Fibroblast of upper back skin (primary cell): ENCODE measurements at regions not wholly inside any gene's neighbourhood (a gene's known extent, or its start where the extent isn't known, plus 50 kb on each side); places are given as distances from the start of the nearest gene placed in this dataset.
A peak's percentile ranks its signal among the peaks of the same experiment; 100 is the strongest.
"Not testable (repeated sequence)": the region's sequence is repeated elsewhere in the genome, so short reads cannot be mapped to it uniquely, and the experiment has no call there.

Experiments used
- DNase-seq: peaks from one replicate; pipeline ENCODE4 v3.0.0-alpha.2; 2013

DNA sequence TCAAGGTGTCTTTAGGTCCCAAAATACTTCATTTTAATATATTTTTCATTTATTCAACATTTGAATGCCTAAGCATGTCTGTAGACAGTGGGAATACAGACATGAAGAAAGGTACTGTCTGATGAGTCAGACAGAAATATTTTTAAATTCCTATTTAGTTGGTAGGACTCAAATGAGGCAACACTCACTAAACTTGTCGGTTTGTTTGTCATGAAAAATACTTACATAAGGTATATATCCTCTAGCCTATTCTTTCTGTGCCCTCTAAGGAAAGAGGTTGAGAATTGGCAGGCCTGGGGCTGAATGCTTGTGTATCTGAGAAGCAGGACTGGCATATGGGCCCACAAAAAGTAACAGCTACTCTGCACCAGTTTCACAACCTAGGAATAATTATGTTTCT is 423.6 kb upstream of the MDFIC2 start:
- peak; percentile 59 for DNase-seq

DNA sequence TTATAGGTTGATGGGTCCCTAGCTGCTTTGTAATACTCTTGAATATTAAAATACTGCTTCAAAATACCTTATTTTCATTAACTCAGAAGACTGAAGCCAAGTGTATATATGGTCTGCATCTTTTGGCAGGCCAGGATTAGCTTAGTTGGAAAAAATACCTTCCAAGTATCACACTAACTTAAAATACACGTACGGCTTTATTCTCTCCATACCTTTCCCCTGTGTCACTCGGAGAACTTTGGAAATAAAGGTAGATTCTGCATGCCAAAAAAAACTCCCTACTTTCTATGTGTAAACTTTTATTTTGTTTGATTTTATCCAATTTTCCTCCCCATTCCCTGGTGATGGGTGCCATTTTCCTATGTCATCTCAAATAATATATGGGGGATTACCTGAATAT is 422.3 kb upstream of the MDFIC2 start:
- DNase-seq: no peak

DNA sequence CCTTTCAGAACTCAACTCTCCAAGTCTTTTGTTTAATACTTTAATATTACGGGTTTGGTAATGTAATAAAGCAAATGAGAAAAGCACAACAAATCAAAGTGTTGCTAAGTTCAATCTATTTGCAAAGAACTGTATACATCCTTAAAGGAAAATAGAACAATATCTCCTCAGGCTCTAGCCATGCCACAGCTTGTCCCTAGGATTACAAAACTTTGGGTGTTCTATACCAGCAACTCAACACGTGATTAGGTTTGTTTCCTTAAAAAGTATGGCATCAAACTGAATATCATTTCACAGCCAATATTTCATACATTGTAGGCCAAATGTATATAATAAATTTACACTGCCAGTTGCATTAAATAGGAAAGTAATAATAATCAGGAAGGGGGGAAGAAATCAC is 418.6 kb upstream of the MDFIC2 start:
- no peak for DNase-seq

DNA sequence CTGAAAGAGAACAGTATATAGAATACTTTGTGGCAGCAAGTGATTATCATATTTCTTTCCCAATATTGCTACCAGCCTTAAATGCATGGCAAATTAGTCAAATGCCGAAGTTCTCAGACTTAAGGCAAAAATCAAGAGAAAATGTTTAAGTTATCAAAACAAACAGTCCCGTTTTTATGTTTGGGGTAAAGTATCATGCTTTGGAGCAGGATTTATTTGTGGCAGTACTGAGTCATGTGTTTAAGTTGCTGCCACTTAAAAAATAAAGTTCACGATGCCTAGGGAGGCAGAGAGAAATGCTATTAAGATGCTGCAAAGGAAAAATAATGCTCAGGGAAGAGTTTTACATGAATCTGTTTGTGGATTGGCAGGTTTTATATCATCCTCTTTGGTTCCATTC is 417.4 kb upstream of the MDFIC2 start:
- no peak for DNase-seq

DNA sequence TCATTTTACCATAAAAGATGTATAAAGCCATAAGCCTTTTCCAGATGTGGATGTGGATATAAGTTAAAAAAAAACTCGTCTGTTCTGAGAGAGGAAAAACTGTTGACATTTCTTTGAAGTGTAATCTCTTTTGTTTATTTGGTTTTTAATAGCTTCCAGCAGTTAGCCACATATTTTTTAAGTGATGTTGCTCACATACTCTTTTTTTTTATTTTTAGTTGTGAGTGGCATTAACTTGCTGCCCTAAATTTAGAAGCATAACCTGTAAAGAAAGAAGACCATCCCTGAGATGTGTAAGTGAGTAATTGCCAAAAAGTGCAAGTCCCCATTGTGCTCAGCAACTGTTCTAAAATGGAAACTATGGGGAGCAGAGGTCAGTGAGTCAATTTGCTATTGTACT is 415.9 kb upstream of the MDFIC2 start:
- peak; percentile 32 for DNase-seq

DNA sequence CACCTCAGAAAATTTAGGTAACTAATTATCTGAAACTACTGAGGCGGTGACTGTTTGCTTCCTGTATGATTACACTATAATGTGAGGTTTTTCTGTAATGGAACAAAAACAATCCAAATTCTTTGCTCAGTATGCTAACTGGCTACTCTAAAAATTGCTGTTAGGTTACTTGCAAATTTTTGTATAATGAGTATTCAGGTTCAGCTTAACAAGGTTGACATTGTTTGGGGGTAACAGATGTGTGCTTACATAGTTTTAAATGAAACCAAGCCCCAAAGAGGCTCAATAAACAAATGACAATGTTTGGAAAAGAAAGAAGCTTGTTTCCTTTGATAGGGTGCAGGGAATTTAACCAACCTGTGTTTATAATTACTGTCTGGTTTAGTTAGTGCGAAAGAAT is 414.5 kb upstream of the MDFIC2 start:
- DNase-seq: peak; percentile 58

DNA sequence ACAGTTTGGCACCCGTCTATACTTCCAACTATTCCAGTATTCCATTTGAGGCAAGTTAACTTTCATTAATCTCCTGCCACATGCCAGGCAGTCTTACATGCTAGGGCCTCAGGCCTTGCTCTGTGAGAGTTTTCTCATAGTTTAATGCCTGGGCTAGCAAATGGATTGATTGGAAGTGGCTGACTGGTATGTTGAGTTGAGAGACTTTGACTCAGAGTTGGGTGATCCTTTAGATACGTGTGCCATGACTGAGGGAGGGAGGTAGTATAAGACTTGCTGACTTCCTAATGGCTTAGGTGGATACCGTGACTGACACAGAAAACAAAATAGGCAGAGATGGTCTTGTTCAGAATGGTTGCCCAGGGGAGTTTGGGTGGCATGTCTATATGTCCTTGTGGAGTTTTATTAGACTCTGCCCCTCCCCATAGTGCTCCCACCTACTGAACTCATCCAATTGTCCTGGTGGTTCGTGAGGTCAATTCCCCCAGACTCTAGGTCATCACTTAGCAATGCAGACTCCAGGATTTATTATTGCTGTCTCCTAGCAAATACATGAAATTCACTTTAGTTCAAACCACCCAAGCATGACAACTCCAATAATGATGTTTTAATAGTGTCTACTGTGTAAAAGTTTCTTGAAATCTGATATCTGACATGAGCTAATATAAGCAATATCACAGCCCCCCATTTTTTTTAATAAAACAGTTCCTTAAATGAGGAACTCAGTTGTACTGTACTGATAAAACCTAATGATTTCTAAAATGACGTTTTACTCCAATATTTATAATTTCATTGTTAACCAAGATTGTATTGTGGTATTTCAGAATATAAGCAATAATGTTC is 413.9 kb upstream of the MDFIC2 start:
- DNase-seq: peak; percentile 35

DNA sequence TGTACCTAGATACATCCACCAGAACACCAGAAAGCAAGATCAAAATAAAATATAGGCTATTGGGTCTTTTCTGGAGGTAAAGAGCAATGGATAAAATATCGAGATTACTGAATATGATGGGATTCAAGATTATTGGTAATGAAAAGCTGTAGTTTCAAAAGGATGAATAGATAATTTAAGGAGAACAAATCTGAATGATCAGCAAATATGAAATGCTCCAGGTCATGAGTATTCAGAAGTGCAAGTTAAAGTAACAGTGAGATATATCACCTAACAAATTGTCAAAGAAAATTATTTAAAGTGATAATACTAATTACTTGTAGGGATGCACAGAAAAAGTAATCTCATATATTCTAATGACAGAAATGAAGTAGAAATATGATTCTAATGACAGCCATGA is 409.6 kb upstream of the MDFIC2 start:
- DNase-seq: no peak

DNA sequence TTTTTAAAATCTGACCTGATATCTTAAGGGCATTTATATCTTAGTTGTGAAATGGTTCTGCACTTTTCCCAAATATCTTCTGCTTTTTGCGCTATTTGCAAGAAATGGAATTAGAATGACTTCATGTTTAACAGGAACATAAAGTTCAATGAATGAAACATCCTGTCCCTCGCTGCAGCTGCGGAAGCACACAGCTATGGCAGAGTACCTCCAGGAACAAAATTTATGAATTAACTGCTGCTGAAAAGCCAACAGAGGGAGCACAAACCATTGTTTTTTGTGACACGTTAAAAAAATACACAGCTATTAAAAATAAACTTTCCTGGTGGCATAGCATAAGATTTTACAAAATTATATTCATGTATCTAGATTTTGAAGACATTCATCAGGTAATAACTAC is 404.4 kb upstream of the MDFIC2 start:
- peak; percentile 59 for DNase-seq

DNA sequence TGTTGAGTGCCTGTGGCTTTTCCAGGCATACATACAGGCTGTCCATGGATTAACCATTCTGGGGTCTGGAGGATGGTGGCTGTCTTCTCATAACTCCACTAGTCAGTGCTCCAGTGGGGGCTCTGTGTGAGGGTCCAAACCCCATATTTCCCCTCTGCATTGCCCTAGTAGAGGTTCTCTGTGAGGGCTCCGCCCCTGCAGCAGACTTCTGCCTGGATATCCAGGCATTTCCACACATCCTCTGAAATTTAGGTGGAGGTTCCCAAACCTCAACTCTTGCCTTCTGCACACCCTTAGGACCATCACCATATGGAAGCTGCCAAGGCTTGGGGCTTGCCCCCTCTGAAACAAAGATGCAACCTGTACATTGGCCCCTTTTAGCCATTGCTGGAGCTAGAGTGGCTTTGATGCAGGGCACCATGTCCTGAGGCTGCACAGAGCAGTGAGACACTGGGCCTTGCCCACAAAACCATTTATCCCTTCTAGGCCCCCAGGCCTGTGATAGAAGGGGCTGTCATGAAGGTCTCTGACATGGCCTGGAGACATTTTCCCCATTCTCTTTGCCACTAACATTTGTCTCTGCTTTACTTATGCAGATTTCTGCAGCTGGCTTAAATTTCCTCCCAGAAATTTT is 400.1 kb upstream of the MDFIC2 start:
- DNase-seq: no peak

DNA sequence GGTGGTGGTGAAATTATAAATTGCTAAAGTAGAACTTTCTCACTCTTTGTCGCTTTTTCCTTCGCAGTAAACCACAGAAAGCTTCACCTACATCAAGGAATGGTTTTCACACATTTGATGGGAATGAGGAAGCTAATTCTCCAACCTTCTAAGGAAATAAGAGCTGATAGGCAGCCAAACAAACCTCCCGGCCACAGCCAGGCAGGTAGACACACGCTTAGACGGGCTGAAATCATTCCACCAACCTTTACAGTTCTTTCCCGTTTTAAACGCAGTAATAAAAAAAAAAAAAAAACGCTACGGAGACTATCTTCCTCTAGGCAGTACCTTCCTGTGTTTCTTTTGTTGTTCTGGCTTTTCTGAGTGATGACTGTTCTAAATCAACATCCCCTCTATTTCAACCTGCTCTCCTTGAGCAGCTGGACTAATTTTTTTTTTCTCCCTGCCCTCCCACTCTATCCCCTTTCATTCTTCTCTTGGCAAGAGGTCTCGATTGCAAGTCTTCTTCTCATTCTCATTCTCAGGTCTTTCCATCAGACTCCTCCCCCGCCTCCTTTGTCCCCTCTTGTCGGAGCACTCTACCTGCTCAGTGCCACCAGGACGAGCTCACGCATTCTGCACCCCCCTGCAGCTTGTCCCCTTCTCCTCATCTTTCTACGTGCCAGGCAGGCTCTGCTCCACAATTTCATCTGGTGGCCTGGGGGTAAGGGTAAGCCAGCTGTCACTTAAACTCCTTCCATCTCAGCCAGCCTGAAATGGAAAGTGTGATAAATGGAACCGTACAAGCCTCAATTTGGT is 391.1 kb upstream of the MDFIC2 start:
- DNase-seq: no peak

DNA sequence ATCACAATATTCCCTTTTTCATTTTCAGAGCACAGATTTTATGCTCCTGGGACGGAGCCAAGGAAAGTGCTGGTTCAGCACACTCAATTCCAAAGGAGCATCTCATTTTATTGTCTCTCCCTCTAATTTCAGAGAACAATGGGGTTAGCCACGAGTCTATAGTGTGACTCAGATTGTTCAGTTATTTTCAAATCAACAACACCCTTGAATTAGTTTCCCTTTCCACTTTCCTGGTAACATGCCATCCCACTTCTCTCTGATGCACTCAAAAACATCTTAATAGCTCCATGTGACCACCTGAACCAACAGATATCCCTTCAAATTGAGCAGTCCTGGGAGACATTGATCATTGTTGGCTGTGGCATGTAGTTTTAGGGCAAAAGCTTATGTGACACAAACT is 389.7 kb upstream of the MDFIC2 start:
- no peak for DNase-seq

DNA sequence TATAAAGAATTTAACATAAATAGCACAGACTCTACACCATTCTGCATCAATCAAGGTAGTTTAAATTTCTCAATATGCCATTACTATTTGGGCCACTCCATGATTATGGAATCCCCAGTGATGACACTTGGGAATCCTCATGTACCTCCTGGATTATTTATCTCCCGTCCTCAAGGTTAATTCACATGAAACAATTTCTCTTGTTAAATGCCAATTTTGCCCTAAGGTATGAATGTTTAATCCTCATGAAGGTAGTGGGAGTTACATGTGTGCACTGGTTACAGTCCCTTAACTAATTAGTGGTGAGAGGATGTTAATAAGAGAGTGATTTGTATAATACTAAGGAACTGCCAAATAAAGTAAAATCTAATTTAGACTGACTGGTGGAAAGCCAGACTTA is 372.3 kb upstream of the MDFIC2 start:
- peak; percentile 13 for DNase-seq

DNA sequence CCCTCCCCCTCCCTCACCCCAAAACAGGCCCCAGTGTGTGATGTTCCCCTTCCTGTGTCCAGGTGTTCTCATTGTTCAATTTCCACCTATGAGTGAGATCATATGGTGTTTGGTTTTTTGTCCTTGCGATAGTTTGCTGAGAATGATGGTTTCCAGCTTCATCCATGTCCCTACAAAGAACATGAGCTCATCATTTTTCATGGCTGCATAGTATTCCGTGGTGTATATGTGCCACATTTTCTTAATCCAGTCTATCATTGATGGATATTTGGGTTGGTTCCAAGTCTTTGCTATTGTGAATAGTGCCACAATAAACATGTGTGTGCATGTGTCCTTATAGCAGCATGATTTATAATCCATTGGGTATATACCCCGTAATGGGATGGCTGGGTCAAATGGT is 363.4 kb upstream of the MDFIC2 start:
- not testable (repeated sequence) for DNase-seq

DNA sequence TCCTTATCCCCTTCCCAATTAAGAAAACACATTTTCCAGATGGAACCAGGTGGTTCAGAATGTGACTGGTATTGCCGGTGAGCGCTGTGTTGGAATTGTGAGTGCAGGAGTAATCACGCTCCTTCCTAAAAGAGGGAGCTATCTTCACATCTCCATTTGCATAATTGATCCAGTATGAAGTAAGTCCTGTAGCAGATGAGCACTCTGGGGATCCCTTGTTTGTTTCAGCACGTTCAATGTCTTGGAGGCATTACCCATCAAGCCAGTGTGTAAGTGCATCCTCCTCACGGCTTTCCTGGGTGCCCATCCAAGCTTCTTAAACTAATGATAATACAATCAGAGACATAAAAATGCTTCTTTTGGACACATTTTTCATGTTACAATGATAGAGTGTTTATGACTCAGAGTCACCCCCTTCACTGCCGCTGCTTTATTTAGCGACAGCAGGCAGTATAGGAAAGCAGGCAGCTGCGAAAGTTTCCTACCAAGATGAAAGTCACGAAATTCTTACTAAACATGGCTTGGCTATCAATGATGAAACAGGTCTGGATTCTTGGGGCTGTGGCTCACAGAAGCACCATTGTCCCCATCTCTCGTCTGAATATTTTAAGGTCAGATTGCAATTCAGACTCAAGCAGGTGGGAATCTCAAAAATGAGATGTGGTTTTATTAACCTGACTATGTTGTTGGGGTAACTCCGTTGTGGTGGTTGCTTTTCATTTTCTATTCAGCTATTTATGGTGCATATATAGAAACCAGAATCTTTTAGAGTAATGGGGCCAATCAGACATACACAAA is 346.3 kb upstream of the MDFIC2 start:
- no peak for DNase-seq

DNA sequence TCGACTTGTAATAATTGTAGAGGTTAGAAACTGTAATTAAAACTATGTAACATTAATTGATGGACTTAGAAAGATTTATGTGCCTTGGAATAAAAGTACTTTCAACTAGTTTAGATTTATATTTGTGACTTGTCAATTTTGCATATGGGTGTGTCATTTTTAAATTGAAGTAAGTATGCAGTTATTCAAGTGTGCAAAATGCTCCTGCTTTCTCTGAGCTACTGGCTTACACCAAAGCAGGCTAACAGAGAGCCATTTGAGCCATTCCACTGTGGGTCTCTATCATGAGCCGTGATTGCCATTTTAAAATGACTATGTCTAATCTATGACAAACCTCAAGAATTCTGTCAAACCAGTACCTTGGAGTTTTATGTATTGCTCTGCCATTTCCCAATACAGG is 345.0 kb upstream of the MDFIC2 start:
- DNase-seq: no peak

DNA sequence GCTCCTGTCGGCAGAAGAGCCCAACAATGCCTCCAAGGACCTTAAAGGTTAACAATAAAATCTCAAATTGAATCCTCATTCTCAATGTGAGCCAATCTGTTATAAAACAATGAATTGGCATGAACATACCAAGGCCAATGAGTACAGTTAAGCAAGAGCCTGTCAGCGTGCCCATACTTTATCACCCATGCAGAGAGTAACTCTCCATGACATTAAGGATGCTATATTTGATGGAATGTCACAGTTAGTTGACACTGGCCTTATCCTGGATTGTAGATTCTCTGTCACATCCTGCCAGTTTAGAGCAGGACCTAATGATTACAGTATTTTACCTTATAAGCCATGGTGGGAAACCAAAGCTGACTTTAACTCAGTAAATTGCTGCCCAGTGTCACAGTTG is 335.4 kb upstream of the MDFIC2 start:
- no peak for DNase-seq

DNA sequence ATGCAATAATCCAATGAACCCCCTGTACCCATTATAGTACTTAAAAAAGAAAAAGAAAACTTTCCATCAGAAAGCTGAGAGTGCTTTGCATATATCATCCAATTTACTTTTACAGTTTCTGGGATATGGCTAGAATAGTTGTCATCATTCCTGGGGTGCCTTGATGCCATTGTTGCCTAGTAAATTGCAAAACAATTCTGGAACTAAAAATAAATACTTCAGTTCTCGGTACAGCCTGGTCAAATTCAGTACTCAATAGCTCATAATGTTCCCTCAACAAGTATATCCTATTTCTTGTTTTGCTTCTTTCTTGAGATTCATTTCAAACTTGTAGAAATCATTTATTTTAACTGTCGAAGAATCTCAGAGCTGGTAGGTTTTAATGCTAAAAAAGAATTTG is 334.7 kb upstream of the MDFIC2 start:
- DNase-seq: no peak

DNA sequence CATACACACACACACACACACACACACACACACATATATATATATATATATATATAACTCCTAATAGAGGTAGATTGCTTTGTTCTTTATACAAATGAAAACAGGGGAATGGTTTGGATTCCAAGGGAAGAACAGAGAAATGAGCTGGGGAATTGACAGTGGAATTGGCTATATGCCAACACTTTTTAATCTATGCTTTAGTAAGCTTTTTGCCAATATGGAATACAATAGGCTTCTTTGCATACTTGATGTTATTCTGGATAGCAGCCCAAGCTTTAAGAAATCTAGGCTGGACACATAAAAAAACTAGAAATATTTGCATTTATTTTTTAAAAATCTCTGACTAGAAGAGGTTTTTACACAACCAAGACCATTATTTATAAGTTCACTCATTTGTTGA is 334.2 kb upstream of the MDFIC2 start:
- DNase-seq: no peak

DNA sequence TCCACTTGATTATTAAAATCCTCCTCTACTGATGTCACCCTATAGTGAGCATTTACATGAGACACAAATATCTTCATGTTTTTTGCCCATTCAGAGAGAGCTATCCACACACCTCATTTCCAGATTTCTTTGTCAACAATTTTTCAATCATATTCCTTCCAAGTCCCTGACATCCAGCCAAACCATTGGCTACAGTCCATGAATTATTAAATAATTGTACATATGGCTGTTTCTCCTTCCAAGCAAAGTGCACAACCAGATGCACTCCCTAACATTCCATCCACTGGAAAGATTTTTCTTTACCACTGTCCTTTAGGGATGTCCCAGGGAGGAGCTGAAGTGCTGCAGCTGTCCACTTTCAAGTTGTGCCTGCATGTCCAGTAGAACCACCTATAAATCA is 328.0 kb upstream of the MDFIC2 start:
- peak; percentile 6 for DNase-seq

DNA sequence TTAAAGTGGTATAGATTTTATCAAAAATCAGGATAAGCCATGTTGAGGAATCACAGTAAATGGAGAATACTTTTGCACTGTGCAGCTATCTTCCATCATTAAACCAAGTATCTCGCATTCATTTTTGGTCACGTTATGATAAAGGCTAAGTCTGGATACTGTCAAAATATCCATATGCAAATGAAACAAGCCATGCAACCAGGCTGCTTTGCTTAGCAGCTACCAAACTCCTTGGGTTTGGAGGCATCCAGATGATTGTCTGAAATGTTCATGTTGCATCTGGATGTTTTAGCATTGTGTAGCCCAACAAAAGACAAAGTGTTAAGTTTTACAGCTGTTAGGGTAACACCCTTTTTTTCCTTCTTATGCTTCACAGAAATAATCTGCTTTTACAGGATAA is 322.9 kb upstream of the MDFIC2 start:
- DNase-seq: no peak

DNA sequence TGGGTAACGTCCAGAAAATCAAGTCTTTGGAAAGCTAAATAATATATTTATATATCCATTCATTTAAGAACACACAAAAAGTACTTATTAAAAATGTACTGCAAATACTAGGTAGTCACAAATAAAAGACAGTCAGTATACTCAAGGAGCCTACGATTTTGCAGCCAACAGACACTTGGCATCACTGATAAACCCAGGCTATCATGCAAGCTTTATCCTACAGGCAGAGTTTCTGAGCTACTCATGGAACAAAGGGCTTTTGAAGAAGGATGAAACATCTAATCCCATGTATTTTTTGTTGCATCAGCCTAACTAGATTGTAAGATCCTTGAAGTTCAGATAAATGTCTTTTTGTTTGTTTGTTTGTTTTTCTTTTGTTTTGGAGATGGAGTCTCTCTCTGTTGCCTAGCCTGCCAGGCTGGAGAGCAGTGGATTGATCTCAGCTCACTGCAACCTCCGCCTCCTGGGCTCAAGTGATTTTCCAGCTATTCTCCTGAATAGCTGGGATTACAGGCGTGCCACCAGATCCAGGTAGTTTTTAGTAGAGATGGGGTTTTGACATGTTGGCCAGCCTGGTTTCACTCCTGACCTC is 319.4 kb upstream of the MDFIC2 start:
- no peak for DNase-seq

DNA sequence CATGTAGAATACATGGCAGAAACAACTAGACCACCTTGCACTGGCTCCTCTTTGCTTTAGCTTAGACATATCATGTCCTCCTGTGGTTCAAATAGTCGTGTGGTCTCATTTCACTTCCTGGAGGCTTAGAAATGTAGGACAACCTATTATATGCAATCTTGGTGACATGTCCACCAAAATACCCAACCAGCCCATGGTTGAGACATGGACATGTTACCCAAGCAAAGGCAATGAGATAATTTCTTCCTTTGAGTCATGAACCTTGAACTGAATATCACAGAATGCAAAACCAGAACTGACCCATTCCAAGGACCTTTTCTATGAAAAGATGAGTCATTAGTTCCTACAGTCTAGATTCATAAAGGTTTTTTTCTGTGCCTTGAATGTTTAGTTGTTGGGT is 309.0 kb upstream of the MDFIC2 start:
- no peak for DNase-seq
